ENCODE measurements at regions not wholly inside any gene's neighbourhood (a gene's known extent, or its start where the extent isn't known, plus 50 kb on each side); places are given as distances from the start of the nearest gene placed in this dataset.

DNA sequence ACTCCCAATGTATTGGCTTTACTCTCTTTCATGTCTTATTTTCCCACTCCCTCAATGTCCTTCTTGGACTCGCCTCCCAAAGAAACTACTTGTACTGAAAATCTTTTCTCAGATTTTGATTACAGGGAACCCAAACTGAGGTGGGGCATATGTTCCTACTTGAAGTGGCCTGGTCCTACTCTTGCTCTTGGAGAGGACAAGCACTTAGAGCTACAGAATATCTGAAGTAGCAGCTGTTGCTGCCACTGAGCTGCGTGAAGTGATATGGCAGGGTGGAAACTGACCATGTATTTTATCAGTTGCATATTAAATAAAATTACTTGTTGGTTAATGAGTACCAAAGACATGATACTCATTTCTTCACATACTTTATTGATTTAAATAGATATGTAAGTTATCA lies 129.5 kb downstream of the TSEN15 start:
- Histone ChIP-seq H3K9me1 (ENCODE audit: insufficient read depth, low read length) (no peaks in the 10 kb centered on the region), H3K18ac (ENCODE audit: low read depth, low read length) (no peak overlapping the region), H3K4me3 (ENCODE audit: insufficient read depth, low read depth, low read length) (no peak overlapping the region), H2AK9ac (replicated peaks; ENCODE audit: low read depth, low read length, poor library complexity) (no peak overlapping the region), H2BK15ac (ENCODE audit: low read depth, low read length) (no peak overlapping the region), H4K20me1 (ENCODE audit: insufficient read depth, low read length) (no peaks in the 10 kb centered on the region), H3K9me3 (ENCODE audit: control insufficient read depth, insufficient read depth, low read length) (no peaks in the 10 kb centered on the region), H2BK120ac (ENCODE audit: low read depth, low read length) (no peak overlapping the region), H3K14ac (replicated peaks; ENCODE audit: low read depth, low read length) (no peak overlapping the region), H2BK5ac (ENCODE audit: low read depth, low read length, poor library complexity, severe bottlenecking) (no peak overlapping the region), H2AFZ (replicated peaks; ENCODE audit: low read length, poor library complexity) (no peak overlapping the region), H3K9ac (ENCODE audit: low read depth, low read length) (no peak overlapping the region), H3K56ac (ENCODE audit: extremely low read depth, insufficient read depth, low read length) (no peak overlapping the region), H3K4me2 (ENCODE audit: low read depth, low read length) (no peak overlapping the region), H3K36me3 (ENCODE audit: control insufficient read depth, insufficient read depth, low read length) (no peaks in the 10 kb centered on the region), H3K27ac (ENCODE audit: insufficient read depth, low read length) (no peak overlapping the region), H3K4ac (ENCODE audit: low read depth, low read length) (no peak overlapping the region), H4K91ac (ENCODE audit: insufficient read depth, low read depth, low read length) (no peak overlapping the region), H3K27me3 (ENCODE audit: control insufficient read depth, insufficient read depth, low read length) (no peaks in the 10 kb centered on the region), H2BK20ac (ENCODE audit: low read depth, low read length) (no peak overlapping the region), H3K4me1 (ENCODE audit: control insufficient read depth, insufficient read depth, low read length) (no peaks in the 10 kb centered on the region), H3K23ac (ENCODE audit: low read depth, low read length) (no peak overlapping the region), H2AK5ac (ENCODE audit: low read depth, low read length) (no peak overlapping the region), H3K79me1 (ENCODE audit: low read depth in 1 of 2, low read length in 2 of 2) (no peaks in the 10 kb centered on the region), H4K5ac (ENCODE audit: low read depth, low read length) (no peak overlapping the region), H4K8ac (ENCODE audit: low read depth in 2 of 2, low read length in 2 of 2) (no peak overlapping the region)
- no peak for ATAC-seq (ENCODE audit: low read depth)
- intact Hi-C loops (cut with micrococcal nuclease) (no loop called here), in situ Hi-C loops (cut with MboI; ENCODE audit: low sequenced_read_pairs) (no loop called here), dilution Hi-C loops (cut with HindIII; ENCODE audit: low sequenced_read_pairs, unreplicated experiment) (no loop called here)
- BruUV-seq (replicated peaks) = no TSS peak
- TF ChIP-seq CEBPB (IDR thresholded peaks at IDR 0.05; ENCODE audit: low read depth, low read length) (no peak), SMC3 (IDR thresholded peaks at IDR 0.05; ENCODE audit: low read depth, low read length) (no peak), RFX5 (IDR thresholded peaks at IDR 0.05; ENCODE audit: low read depth, low read length) (no peak), MAZ (IDR thresholded peaks at IDR 0.05; ENCODE audit: borderline replicate concordance, low read depth, low read length) (no peak), BHLHE40 (IDR thresholded peaks at IDR 0.05; ENCODE audit: low read depth, low read length) (no peak), POLR2A (IDR thresholded peaks at IDR 0.05; ENCODE audit: low read depth, low read length) (no peak), MAFK (IDR thresholded peaks at IDR 0.05; ENCODE audit: low read depth, low read length) (no peak)
- TF ChIP-seq, protein P1, sequence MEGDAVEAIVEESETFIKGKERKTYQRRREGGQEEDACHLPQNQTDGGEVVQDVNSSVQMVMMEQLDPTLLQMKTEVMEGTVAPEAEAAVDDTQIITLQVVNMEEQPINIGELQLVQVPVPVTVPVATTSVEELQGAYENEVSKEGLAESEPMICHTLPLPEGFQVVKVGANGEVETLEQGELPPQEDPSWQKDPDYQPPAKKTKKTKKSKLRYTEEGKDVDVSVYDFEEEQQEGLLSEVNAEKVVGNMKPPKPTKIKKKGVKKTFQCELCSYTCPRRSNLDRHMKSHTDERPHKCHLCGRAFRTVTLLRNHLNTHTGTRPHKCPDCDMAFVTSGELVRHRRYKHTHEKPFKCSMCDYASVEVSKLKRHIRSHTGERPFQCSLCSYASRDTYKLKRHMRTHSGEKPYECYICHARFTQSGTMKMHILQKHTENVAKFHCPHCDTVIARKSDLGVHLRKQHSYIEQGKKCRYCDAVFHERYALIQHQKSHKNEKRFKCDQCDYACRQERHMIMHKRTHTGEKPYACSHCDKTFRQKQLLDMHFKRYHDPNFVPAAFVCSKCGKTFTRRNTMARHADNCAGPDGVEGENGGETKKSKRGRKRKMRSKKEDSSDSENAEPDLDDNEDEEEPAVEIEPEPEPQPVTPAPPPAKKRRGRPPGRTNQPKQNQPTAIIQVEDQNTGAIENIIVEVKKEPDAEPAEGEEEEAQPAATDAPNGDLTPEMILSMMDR (conservative IDR thresholded peaks at IDR 0.05; ENCODE audit: low read depth, low read length) = no peak
- TF ChIP-seq, protein P2, sequence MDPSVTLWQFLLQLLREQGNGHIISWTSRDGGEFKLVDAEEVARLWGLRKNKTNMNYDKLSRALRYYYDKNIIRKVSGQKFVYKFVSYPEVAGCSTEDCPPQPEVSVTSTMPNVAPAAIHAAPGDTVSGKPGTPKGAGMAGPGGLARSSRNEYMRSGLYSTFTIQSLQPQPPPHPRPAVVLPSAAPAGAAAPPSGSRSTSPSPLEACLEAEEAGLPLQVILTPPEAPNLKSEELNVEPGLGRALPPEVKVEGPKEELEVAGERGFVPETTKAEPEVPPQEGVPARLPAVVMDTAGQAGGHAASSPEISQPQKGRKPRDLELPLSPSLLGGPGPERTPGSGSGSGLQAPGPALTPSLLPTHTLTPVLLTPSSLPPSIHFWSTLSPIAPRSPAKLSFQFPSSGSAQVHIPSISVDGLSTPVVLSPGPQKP (IDR thresholded peaks at IDR 0.05; ENCODE audit: borderline replicate concordance, low read depth, low read length) = no peak
- CTCF ChIA-PET = no interaction called here
- no CpG with 5 or more reads among the region's 2 CpGs for WGBS, 2 experiments (ENCODE audit: extremely low coverage in 2 of 2, insufficient read length in 1 of 2)
- DNase-seq = no peak
- POLR2A ChIA-PET (ENCODE audit: unreplicated experiment) = no interaction called here
